Activated CD4-positive, CD25-positive, alpha-beta regulatory T cell (primary cell): ENCODE measurements at regions not wholly inside any gene's neighbourhood (a gene's known extent, or its start where the extent isn't known, plus 50 kb on each side); places are given as distances from the start of the nearest gene placed in this dataset.
"Not testable (repeated sequence)": the region's sequence is repeated elsewhere in the genome, so short reads cannot be mapped to it uniquely, and the experiment has no call there.

Experiments used
- DNase-seq, 4 experiments: peaks; one replicate each; lab custom pipeline; 2025; lab: John Stamatoyannopoulos, UW

DNA sequence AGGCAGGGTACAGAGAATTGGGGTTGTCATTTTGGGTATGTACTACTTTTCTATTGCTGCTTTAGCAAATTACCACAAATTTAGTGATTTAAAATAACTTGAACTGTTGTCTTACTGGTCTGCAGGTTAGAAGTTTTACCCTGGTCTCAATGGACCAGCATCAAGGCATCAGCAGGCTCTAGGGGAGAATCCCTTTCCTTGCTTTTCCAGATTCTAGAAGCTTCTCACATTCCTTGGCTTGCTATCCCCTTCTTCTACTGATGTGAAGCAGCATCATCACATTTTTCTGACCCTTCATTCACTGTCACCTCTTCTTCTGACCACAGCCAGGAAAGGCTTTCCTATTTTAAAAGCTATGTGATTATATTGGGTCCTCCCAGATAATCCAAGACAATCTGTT, 237.8 kb upstream of the RBMS1 start:
- DNase-seq: no peak

GRCh38 chr2:160731856-160732255, 238.2 kb upstream of the RBMS1 start:
- no peak for DNase-seq

GRCh38 chr2:160735696-160736095, 242.1 kb upstream of the RBMS1 start:
- DNase-seq: no peak

DNA sequence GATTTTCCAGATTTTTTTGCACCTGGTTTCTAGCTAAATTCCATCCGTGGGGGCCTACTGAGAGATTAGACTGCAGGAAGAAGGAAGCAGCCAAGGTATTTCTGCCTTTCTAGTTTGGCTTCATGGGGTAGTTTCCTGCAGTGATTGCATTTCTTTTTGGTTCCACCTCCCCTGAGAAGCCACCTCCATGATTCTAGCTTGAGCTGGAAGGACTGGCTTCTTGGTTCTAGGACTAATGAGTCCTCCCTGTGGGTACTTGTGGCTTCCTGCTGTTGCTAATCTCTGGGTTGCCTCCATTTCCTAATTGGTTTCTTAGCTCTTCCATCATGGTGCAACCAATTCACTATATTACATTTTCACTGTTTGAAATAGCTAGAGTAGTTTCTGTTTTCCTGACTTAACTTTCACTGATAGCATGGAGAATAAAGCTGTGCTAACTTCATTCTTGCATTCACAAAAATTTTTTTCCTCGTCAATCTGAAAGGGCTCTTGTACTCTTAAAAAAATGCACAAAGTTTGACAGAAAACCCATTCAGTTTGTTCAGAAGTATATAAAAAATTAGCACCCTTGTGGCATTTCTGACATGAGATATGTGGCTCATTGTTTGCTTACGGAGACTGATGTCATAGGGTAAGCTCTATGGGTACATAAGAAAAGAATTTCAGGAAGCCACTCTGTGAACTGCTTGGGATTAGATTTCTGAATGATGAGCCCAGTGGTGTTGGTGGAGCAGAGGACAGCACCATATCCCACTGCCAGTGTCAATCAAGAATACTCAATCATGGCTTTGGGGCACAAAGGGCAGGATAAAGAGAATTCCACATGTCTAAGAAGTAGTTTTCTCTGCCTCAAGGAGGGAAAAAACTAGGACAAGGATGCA, 242.8 kb upstream of the RBMS1 start:
- DNase-seq: no peak

DNA sequence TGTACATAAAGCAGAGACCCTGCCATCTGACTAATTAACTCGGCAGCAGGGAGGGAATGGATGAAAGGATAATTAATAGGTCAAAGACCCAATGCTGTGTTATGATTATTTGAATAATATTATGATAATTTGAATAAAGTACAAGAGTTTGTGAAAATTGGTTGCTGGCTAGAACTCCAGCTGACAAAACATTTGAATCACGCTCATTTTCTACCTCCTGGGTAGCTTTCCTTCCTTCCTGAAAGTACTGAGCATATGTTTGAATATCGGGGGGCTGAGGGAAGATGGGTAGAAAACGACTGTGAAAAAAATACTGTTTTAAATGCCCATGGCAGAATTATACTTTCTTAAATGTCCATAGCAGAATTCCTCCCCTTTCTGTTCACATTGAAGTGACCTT, 243.6 kb upstream of the RBMS1 start:
- no peak for DNase-seq

DNA sequence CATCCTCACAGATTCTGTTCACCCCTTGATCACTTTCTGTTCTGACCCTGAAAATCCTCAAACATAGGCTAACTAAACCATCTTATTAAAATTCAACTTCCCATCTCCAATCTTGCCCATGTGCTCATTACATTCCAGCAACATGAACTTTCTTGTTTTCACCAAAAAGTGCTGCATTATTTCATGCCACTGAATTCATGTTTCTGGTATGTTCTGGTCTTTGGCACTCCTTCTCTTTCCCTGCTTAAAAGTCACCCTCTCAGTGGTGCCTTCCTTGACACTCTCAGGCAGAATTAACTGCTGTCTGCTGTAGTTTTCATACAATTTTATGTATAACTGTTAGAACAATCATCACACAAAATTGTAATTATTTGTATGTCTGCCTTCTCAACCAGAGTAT, 247.7 kb upstream of the RBMS1 start:
- DNase-seq: no peak

- DNase-seq: no peak
These were observed 248.2 kb upstream of the RBMS1 start for GRCh38 chr2:160741815-160742214.

- no peak for DNase-seq
These were observed 249.1 kb upstream of the RBMS1 start for GRCh38 chr2:160742667-160743066.

DNA sequence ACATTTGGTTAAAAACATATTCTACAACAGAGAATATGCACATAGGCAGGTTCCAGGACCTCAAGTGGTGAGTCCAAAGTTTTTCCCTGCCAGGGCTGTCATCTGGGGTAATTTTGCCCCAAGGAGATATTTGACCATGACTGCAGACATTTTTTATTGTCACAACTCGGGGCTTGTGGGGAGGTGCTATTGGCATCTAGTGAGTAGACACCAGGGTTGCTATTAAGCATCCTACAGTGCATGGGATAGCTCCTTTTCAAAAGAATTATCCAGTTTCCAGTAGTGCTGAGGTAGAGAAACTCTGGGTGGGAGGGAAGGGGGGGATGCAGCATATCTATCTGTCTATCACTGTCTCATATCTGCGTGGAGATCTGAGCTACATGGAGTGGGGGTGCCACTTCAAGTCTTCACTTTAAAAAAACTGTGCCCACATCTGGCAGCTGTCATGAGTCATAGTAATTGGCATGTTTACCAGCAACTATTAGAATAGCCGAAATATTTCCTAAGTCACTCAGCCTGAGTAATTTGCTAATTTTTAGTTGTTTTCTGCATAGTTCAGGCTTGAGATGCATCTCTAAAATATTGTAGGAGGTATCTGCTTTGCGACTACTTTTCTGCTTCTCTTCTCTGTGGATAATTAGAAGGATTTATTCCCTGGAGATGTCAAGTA, 254.0 kb upstream of the RBMS1 start:
- DNase-seq: no peak

DNA sequence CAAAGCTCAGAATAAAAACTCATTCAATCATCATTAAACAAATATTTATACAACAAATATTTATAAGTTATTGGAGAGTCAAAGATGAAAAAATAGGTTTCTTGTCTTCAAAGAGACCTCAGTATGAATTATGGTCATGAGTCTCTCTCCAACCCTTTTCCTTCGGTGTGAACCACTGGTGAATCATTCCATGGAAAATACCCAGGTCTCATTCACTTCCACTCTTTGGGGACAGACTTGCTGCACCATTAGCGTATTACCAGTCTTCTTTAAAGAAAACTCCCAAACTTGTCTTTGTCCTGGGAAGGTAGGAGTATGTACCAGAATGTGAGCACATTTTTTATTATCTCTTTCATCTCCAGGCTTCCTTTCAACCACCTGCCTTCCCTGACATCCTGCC, 257.4 kb upstream of the RBMS1 start:
- DNase-seq: no peak

- DNase-seq: no peak
These were observed 259.1 kb upstream of the RBMS1 start for GRCh38 chr2:160752475-160753330.

DNA sequence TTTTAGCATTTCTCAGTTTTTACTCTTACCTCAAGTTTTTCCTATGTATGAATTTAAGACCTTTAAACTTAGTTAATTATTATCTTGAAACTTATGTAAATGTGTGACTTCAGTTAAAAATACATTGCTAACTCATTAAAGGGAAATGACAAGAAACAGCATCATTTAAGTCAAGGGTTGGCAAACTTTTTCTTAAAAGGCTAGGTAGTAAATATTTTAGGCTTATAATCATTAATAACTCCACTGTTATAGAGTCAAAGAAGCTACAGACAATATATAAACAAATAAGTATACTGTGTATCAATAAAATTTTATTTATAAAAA, 259.7 kb upstream of the RBMS1 start:
- DNase-seq: no peak

DNA sequence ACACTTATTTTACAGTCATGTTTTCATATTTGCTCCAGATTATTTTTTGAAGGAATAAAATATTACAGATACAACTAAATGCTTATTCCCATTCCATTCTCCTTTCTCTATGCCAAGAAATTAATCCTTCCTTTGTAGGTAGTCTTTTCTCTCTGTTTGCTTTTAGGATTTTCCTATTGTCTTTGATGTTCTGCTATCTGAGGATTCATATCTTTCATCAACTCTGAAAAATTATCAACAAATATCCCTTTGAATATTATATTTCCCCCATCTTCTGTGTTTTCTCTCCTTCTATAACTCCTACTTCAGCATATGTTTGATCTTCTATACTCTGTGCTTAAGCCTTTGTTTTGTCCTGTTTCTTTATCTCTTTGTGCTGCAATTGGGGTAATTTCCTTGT, 260.4 kb upstream of the RBMS1 start:
- DNase-seq: no peak

DNA sequence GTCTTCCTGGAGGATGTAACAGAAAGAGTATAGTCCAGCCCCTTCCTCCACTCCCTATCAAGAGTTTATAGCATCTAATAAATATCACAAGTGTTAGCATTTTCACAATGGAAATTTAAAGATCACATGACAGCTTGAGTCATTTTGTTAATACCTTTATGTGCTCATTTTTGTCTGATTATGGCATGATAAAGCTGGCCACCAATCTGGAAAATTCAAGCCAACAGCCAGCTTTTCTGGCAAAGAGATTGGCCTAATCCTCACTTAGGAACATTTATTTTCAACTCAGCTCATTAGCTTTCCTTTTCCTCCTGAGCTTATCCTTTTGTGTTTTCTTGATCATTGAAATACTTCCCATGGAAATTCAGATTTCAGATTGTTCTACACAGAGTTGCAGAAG, 262.9 kb upstream of the RBMS1 start:
- DNase-seq: no peak

DNA sequence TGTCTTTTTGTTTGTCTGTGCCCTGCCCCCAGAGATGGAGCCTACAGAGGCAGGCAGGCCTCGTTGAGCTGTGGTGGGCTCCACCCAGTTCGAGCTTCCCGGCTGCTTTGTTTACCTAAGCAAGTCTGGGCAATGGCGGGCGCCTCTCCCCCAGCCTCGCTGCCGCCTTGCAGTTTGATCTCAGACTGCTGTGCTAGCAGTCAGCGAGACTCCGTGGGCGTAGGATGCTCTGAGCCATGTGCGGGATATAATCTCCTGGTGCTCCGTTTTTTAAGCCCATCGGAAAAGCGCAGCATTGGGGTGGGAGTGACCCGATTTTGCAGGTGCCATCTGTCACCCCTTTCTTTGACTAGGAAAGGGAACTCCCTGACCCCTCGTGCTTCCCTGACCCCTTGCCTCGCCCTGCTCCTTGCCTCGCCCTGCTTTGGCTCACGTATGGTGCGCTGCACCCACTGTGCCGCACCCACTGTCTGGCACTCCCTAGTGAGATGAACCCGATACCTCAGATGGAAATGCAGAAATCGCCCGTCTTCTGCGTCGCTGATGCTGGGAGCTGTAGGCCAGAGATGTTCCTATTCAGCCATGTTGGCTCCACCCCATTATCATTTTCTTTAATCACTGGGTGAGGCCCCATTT, 269.0 kb upstream of the RBMS1 start:
- DNase-seq: not testable (repeated sequence)

DNA sequence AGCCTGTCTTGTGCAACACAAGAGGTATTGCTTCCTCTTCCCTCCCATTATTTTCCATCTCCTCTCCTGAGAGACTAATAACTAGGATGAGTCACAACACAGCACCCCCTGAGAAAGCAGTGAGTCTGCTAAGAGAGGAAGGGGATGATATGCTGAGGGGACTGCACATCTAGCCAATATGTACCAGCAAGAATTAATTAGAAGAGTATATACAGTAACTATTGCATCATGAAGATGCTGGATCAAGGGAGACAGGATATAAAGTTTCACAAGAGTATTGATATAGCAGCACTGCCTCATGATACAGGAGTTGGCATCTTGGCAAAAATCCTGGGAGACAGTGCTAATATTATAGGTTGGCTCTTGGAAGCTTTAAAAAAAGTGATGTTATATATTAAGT, 289.9 kb upstream of the RBMS1 start:
- no peak for DNase-seq

DNA sequence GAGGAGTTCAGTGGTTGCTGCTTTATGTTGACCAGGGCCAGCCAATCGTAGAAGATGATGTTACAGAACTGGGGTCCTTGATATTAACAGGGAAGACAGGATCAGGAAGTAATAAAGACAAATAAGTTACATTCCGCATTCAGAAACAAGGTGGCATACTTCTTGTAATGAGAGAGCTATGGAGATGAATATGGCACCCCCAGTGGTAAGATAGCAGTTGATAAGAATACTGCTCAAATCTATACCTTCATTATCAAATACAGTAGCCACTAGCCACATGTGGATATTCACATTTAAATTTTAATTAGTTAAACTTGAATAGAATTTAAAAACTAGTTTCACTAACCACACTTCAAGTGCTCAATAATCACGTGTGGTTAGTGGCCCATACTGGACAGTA, 290.4 kb upstream of the RBMS1 start:
- no peak for DNase-seq

- DNase-seq: no peak
These were observed 297.1 kb upstream of the RBMS1 start for GRCh38 chr2:160790738-160791137.

DNA sequence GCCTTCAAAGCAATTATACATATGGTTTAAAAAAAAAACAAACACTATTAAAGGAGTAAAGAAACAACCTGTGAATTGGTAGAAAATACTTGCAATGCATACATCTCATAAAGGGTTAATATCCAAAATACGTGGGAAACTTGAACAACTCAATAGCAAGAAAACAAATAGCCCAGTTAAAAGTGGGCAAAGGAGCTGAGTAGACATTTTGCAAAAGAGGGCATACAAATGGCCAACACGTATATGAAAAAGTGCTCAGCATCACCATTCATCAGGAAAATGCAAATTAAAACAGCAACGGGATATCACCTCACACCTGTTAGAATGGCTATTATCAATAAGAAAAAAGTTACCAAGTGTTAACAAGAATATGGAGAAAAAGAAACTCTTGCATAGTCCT, 298.3 kb upstream of the RBMS1 start:
- no peak for DNase-seq

DNA sequence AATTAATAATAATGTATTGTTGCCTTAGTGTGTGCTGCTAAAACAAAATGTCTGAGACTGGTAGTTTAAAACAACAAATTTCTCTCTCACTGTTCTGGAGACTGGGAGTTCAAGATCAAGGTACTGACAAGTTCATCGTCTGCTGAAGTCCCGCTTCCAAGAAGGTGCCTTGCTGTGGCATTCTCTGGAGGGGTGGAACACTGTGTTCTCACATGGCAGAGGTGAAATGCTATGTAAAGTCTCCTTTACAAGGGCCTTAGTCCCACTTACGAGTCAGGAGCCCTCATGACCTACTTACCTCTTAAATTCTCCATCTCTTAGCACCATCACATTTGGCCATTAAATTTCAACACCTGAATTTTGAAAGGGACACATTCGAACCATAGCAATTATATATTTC, 299.2 kb upstream of the RBMS1 start:
- no peak for DNase-seq

DNA sequence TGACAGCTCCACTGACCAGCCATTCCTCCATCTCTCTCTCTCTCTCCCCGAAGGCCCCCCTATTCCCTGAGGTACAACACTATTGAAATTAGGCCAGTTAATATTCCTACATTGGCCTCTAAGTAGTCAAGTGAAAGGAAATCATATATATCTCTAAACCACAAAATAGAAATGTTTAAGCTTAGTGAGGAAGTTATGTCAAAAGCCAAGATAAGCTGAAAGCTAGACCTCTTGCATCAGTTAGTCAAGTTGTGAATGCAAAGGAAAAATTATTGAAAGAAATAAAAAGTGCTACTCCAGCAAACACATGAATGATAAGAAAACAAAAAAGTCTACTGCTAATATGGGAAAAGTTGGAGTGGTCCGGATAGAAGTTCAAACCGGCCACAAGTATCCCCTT, 301.3 kb upstream of the RBMS1 start:
- DNase-seq: no peak

- DNase-seq: no peak
These were observed 310.3 kb upstream of the RBMS1 start for GRCh38 chr2:160803881-160804280.
